ENCODE measurements at regions not wholly inside any gene's neighbourhood (a gene's known extent, or its start where the extent isn't known, plus 50 kb on each side); places are given as distances from the start of the nearest gene placed in this dataset.

DNA sequence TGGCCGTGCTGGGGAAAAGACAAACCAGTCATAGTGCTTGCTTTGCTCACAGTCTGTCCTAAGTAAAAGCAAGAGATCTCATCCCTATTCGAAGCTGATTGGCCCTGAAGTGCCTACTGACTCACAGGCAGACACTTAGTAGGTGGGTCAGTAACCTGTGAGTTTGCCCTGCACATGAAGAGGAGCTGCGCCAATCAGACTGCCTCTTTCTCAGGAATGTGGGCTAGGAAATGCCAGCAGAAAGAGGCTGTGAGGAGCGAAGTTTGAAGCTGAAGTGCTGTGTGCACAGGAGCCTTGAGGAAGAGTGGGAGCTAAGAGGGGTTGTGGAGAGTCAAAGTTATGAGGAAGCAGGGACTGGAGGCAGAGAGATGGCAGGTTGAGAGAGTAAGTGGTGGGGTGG is 126.8 kb downstream of the IL20RB start:
- TF ChIP-seq CTCF (IDR thresholded peaks at IDR 0.05): no peak
- no peak for TF ChIP-seq POLR2A (IDR thresholded peaks at IDR 0.05)

Data from uterus (tissue), 2 donors.